H9 (cell line): ENCODE measurements at regions not wholly inside any gene's neighbourhood (a gene's known extent, or its start where the extent isn't known, plus 50 kb on each side); places are given as distances from the start of the nearest gene placed in this dataset.

ENCODE experiments used
- DNase-seq: peaks from one replicate; pipeline ENCODE4 v3.0.0-alpha.2; 2017
- H2AFZ ChIP-seq: one replicate; pipeline ENCODE4 v1.6.1; 2013; ENCODE audit warnings: mild to moderate bottlenecking, low read length, control low read depth, moderate library complexity
- H2AK5ac ChIP-seq: 2 replicates; pipeline ENCODE4 v1.6.1; 2013; ENCODE audit warnings: low read length, control low read depth, mixed read lengths; ENCODE audit not compliant: insufficient read length
- H2BK120ac ChIP-seq: one replicate; pipeline ENCODE4 v1.6.1; 2013; ENCODE audit warnings: low read depth, mild to moderate bottlenecking, low read length, control low read depth, inconsistent platforms; ENCODE audit not compliant: poor library complexity, severe bottlenecking
- H2BK12ac ChIP-seq: 2 replicates; pipeline ENCODE4 v1.6.1; 2013; ENCODE audit warnings: low read length, control low read depth, mixed read lengths, low read depth; ENCODE audit not compliant: insufficient read length
- H2BK15ac ChIP-seq: 2 replicates; pipeline ENCODE4 v1.6.1; 2013; ENCODE audit warnings: low read depth, low read length, control low read depth
- H2BK20ac ChIP-seq: one replicate; pipeline ENCODE4 v1.6.1; 2013; ENCODE audit warnings: low read depth, mild to moderate bottlenecking, low read length, control low read depth, inconsistent platforms; ENCODE audit not compliant: poor library complexity, severe bottlenecking
- H2BK5ac ChIP-seq: 2 replicates; pipeline ENCODE4 v1.6.1; 2013; ENCODE audit warnings: low read length, control low read depth, mixed read lengths; ENCODE audit not compliant: insufficient read length
- H3K14ac ChIP-seq: 2 replicates; pipeline ENCODE4 v1.6.1; 2013; ENCODE audit warnings: low read length, control low read depth; ENCODE audit not compliant: insufficient read depth
- H3K18ac ChIP-seq: 2 replicates; pipeline ENCODE4 v1.6.1; 2013; ENCODE audit warnings: low read depth, mild to moderate bottlenecking, mixed read lengths, low read length, control low read depth; ENCODE audit not compliant: insufficient read length
- H3K23ac ChIP-seq: 2 replicates; pipeline ENCODE4 v1.6.1; 2013; ENCODE audit warnings: low read length, control low read depth, mixed read lengths, low read depth; ENCODE audit not compliant: insufficient read length
- H3K23me2 ChIP-seq: 2 replicates; pipeline ENCODE4 v1.6.1; 2013; ENCODE audit warnings: low read depth, mild to moderate bottlenecking, mixed read lengths, low read length, control low read depth; ENCODE audit not compliant: insufficient read length, poor library complexity, severe bottlenecking
- H3K27ac ChIP-seq: 2 replicates; pipeline ENCODE4 v1.5.1; 2013; ENCODE audit warnings: low read length, control low read depth, mixed read lengths, low read depth; ENCODE audit not compliant: insufficient read length
- H3K27me3 ChIP-seq: 2 replicates; pipeline ENCODE4 v1.6.1; 2013; ENCODE audit warnings: low read length, control low read depth, inconsistent platforms; ENCODE audit not compliant: insufficient read depth
- H3K4ac ChIP-seq: 2 replicates; pipeline ENCODE4 v1.6.1; 2013; ENCODE audit warnings: low read depth, mild to moderate bottlenecking, control low read depth, inconsistent platforms, low read length, moderate library complexity
- H3K4me1 ChIP-seq: 2 replicates; pipeline ENCODE4 v1.6.1; 2013; ENCODE audit warnings: low read length, control low read depth, inconsistent platforms; ENCODE audit not compliant: insufficient read depth
- H3K4me2 ChIP-seq: 2 replicates; pipeline ENCODE4 v1.6.1; 2013; ENCODE audit warnings: low read length, control low read depth, mixed read lengths; ENCODE audit not compliant: insufficient read length, insufficient read depth
- H3K56ac ChIP-seq: 2 replicates; pipeline ENCODE4 v1.6.1; 2013; ENCODE audit warnings: low read depth, mild to moderate bottlenecking, mixed read lengths, low read length, control low read depth; ENCODE audit not compliant: insufficient read length
- H3K79me1 ChIP-seq: 2 replicates; pipeline ENCODE4 v1.6.1; 2013; ENCODE audit warnings: low read depth, mild to moderate bottlenecking, moderate library complexity, low read length, control low read depth, inconsistent platforms; ENCODE audit not compliant: insufficient read depth, poor library complexity, severe bottlenecking
- H3K79me2 ChIP-seq: 2 replicates; pipeline ENCODE4 v1.6.1; 2013; ENCODE audit warnings: low read length, control low read depth, inconsistent platforms; ENCODE audit not compliant: insufficient read depth
- H3K9ac ChIP-seq: 2 replicates; pipeline ENCODE4 v1.6.1; 2013; ENCODE audit warnings: low read length, control low read depth, mixed read lengths; ENCODE audit not compliant: insufficient read length; ENCODE audit errors: extremely low read depth
- H3K9me3 ChIP-seq: one replicate; pipeline ENCODE4 v1.6.1; 2013; ENCODE audit warnings: low read depth, low read length, inconsistent platforms; ENCODE audit not compliant: control insufficient read depth
- H3T11ph ChIP-seq: one replicate; pipeline ENCODE4 v1.6.1; 2013; ENCODE audit warnings: mild to moderate bottlenecking, low read length, control low read depth, inconsistent platforms
- H4K20me1 ChIP-seq: one replicate; pipeline ENCODE4 v1.6.1; 2013; ENCODE audit not compliant: control insufficient read depth, insufficient read length, insufficient read depth
- H4K5ac ChIP-seq: 2 replicates; pipeline ENCODE4 v1.6.1; 2013; ENCODE audit warnings: low read depth, mild to moderate bottlenecking, mixed read lengths, low read length, control low read depth; ENCODE audit not compliant: insufficient read length
- H4K8ac ChIP-seq: replicated peaks from 2 replicates; pipeline ENCODE4 v1.6.1; 2013; ENCODE audit warnings: low read length, control low read depth, mixed read lengths, low read depth; ENCODE audit not compliant: insufficient read length
- H4K91ac ChIP-seq: 2 replicates; pipeline ENCODE4 v1.6.1; 2013; ENCODE audit warnings: low read depth, mild to moderate bottlenecking, moderate library complexity, mixed read lengths, low read length, control low read depth; ENCODE audit not compliant: insufficient read length
- H3K27ac Mint-ChIP-seq, 3 experiments: 2 replicates in 2 of 3; 3 replicates in 1 of 3; pipeline ENCODE4 v1.8.0; 2020 to 2021; ENCODE audit warnings: mixed read lengths in 3 of 3, mild to moderate bottlenecking in 1 of 3, moderate library complexity in 1 of 3
- H3K27me3 Mint-ChIP-seq: 2 replicates; pipeline ENCODE4 v1.8.0; 2021; ENCODE audit warnings: low read depth, mild to moderate bottlenecking, moderate library complexity, mixed read lengths
- H3K36me3 Mint-ChIP-seq, 3 experiments: 2 replicates in 2 of 3; 3 replicates in 1 of 3; pipeline ENCODE4 v1.8.0; 2020 to 2021; ENCODE audit warnings: low read depth in 3 of 3, mixed read lengths in 3 of 3; ENCODE audit not compliant: insufficient read depth in 1 of 3
- H3K4me1 Mint-ChIP-seq, 2 experiments: 2 replicates each; pipeline ENCODE4 v1.8.0; 2020; ENCODE audit warnings: mixed read lengths in 2 of 2
- H3K4me3 Mint-ChIP-seq, 2 experiments: 2 replicates in 1 of 2; 3 replicates in 1 of 2; pipeline ENCODE4 v1.8.0; 2020 to 2021; ENCODE audit warnings: mild to moderate bottlenecking in 2 of 2, mixed read lengths in 2 of 2, moderate library complexity in 1 of 2
- H3K9me3 Mint-ChIP-seq, 2 experiments: 2 replicates in 1 of 2; 3 replicates in 1 of 2; pipeline ENCODE4 v1.8.0; 2020; ENCODE audit warnings: mild to moderate bottlenecking in 2 of 2, mixed read lengths in 2 of 2, moderate library complexity in 1 of 2
- CTCF ChIP-seq: fragments of 200-600 bp; sonication (generic); conservative IDR thresholded peaks from 3 replicates; pipeline ENCODE4 v1.8.0; 2021; ENCODE audit warnings: antibody characterized with exemption, mild to moderate bottlenecking
- WGBS: extraction: QIAGEN DNeasy Blood & Tissue Kit; methylation state at CpG from one replicate; pipeline ENCODE4 v1.1.7; 2013; ENCODE audit warnings: missing lambda C conversion rate, low lambda C conversion rate, mixed read lengths; ENCODE audit not compliant: insufficient read length; ENCODE audit errors: extremely low coverage; 5-methylcytosine and 5-hydroxymethylcytosine counted together

- H4K8ac ChIP-seq = no peak overlapping the region
- no peak overlapping the region for H3K4me3 Mint-ChIP-seq
Measured at GRCh38 chr2:22829791-22830190, 555.2 kb upstream of the KLHL29 start.

More at GRCh38 chr2:22829791-22830190, 555.2 kb upstream of the KLHL29 start:
- Histone ChIP-seq H2BK12ac (no peak overlapping the region), H3K4me2 (no peak overlapping the region), H3K23ac (no peak overlapping the region), H3K14ac (no peak overlapping the region), H2BK20ac (no peak overlapping the region), H2BK120ac (no peak overlapping the region), H3K27me3 (no peaks in the 10 kb centered on the region), H3K9ac (no peak overlapping the region), H3K18ac (no peak overlapping the region), H4K91ac (no peak overlapping the region), H3K79me1 (no peaks in the 10 kb centered on the region), H3K4me1 (no peaks in the 10 kb centered on the region), H3K9me3 (no peaks in the 10 kb centered on the region), H4K5ac (no peak overlapping the region), H3K79me2 (no peaks in the 10 kb centered on the region), H2BK5ac (no peak overlapping the region), H2BK15ac (no peak overlapping the region), H2AFZ (no peak overlapping the region), H4K20me1 (no peaks in the 10 kb centered on the region), H3K27ac (no peak overlapping the region), H3T11ph (no peak overlapping the region), H3K56ac (no peak overlapping the region), H3K23me2 (no peaks in the 10 kb centered on the region), H3K4ac (no peak overlapping the region), H2AK5ac (no peak overlapping the region)
- TF ChIP-seq CTCF = no peak
- Mint-ChIP-seq H3K9me3 (no peaks in the 10 kb centered on the region), H3K27ac (no peak overlapping the region), H3K4me1 (no peaks in the 10 kb centered on the region; a peak in 1 of 4 replicates), H3K27me3 (no peaks in the 10 kb centered on the region; the same call in 1 of the 2 replicates), H3K36me3 (peaks cover 0 to 2% (median 0%) of the 10 kb centered on the region in 3 experiments; a peak in 2 of 7 replicates)
- WGBS = no CpG with 5 or more reads among the region's 5 CpGs
- no peak for DNase-seq
